RWPE2 (cell line): ENCODE measurements at regions not wholly inside any gene's neighbourhood (a gene's known extent, or its start where the extent isn't known, plus 50 kb on each side); places are given as distances from the start of the nearest gene placed in this dataset.

Experiments
- ATAC-seq: fragments of 200-7000 bp; cut with Tn5 transposase; 3 replicates; pipeline ENCODE4 v1.9.1; 2021; ENCODE audit warnings: low read depth
- DNase-seq: peaks from one replicate; pipeline ENCODE4 v3.0.0-alpha.2; 2020; ENCODE audit warnings: low spot score
- H3K27ac ChIP-seq: fragments of 450-650 bp; 2 replicates; pipeline ENCODE4 v1.5.1; 2017; ENCODE audit warnings: mild to moderate bottlenecking; ENCODE audit not compliant: poor library complexity, severe bottlenecking
- H3K27me3 ChIP-seq: fragments of 250-450 bp; sonication (Bioruptor Pico); 2 replicates; pipeline ENCODE4 v1.5.1; 2021; ENCODE audit warnings: mild to moderate bottlenecking, moderate library complexity; ENCODE audit not compliant: insufficient read depth, poor library complexity, severe bottlenecking
- H3K36me3 ChIP-seq: fragments of 250-450 bp; sonication (Bioruptor Pico); 2 replicates; pipeline ENCODE4 v1.5.1; 2020; ENCODE audit warnings: low read depth, mild to moderate bottlenecking, moderate library complexity
- H3K4me1 ChIP-seq: fragments of 250-450 bp; sonication (Bioruptor Pico); 2 replicates; pipeline ENCODE4 v1.5.1; 2021; ENCODE audit warnings: mild to moderate bottlenecking, moderate library complexity; ENCODE audit not compliant: insufficient read depth, poor library complexity, severe bottlenecking
- H3K4me3 ChIP-seq: fragments of 250-450 bp; sonication (Bioruptor Pico); 2 replicates; pipeline ENCODE4 v1.5.1; 2021; ENCODE audit warnings: mild to moderate bottlenecking, moderate library complexity; ENCODE audit not compliant: severe bottlenecking
- H3K9me3 ChIP-seq: fragments of 250-450 bp; sonication (Bioruptor Pico); 2 replicates; pipeline ENCODE4 v1.5.1; 2021; ENCODE audit warnings: mild to moderate bottlenecking, moderate library complexity; ENCODE audit not compliant: severe bottlenecking
- CTCF ChIP-seq: fragments of 450-650 bp; IDR thresholded peaks from one replicate; pipeline ENCODE4 v1.5.1; 2017; ENCODE audit warnings: mild to moderate bottlenecking, moderate library complexity; ENCODE audit not compliant: poor library complexity, severe bottlenecking

DNA sequence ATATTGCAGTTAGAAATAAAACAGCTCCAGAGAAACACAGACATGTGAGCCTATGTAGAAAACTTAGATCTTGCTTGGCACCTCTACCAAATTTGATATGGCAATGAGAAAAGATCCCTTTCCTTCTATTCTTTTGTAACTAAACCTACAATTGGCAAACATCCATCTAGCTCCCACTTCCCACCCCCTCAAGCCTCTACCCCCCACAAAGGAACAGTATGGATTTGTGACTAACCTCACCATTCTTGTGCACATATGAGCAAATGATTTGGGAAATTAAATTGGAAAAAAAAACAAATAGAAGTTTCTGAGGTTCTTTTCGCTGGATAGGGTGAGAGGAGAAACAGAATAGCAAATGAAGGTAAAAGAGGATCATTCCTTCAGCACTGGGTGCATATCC is 85.8 kb upstream of the TIAM2 start:
- no peaks in the 10 kb centered on the region for H3K9me3 ChIP-seq
- no peak for ATAC-seq
- no peak for DNase-seq
- no peaks in the 10 kb centered on the region for H3K36me3 ChIP-seq
- H3K27ac ChIP-seq, result no peak overlapping the region
- TF ChIP-seq CTCF, result no peak
- no peaks in the 10 kb centered on the region for H3K4me1 ChIP-seq
- no peak overlapping the region for H3K4me3 ChIP-seq
- no peaks in the 10 kb centered on the region for H3K27me3 ChIP-seq

- H3K27ac ChIP-seq, result no peak overlapping the region
- TF ChIP-seq CTCF, result no peak
Observed at GRCh38 chr6:154909821-154910220, 85.3 kb upstream of the TIAM2 start.

DNA sequence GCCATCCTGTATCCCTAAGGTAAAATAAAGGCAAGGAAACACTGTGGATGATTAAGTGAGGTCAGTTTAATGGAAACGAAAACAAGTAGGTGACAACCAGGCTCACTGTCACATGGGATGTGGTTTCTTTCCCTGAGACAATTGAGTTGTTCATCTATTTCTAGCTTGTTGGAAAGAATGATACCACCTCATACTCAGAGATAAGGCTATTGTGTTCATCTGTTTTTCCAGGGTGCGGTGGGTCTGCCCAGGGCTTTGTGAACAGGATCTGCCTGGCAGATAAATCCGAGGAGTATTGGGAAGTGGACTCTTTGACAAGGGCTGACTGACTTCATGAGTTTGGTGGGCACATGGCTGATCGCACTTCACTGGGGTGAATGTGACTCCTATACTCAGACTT is 80.8 kb upstream of the TIAM2 start:
- DNase-seq, result no peak
- Histone ChIP-seq H3K27ac (no peak overlapping the region), H3K36me3 (no peaks in the 10 kb centered on the region), H3K4me3 (no peak overlapping the region), H3K27me3 (no peaks in the 10 kb centered on the region), H3K9me3 (no peaks in the 10 kb centered on the region), H3K4me1 (no peaks in the 10 kb centered on the region)
- ATAC-seq, result no peak
- no peak for TF ChIP-seq CTCF

More at GRCh38 chr6:154909821-154910220, 85.3 kb upstream of the TIAM2 start:
- no peaks in the 10 kb centered on the region for H3K36me3 ChIP-seq
- no peaks in the 10 kb centered on the region for H3K4me1 ChIP-seq
- no peak overlapping the region for H3K4me3 ChIP-seq
- DNase-seq (no peak), ATAC-seq (no peak)
- H3K9me3 ChIP-seq, result no peaks in the 10 kb centered on the region
- H3K27me3 ChIP-seq, result no peaks in the 10 kb centered on the region

- TF ChIP-seq CTCF, result no peak
- H3K4me3 ChIP-seq, result no peak overlapping the region
- H3K27me3 ChIP-seq, result no peaks in the 10 kb centered on the region
- ATAC-seq (no peak), DNase-seq (no peak)
- no peaks in the 10 kb centered on the region for H3K9me3 ChIP-seq
- H3K36me3 ChIP-seq, result no peaks in the 10 kb centered on the region
- H3K27ac ChIP-seq, result no peak overlapping the region
- no peaks in the 10 kb centered on the region for H3K4me1 ChIP-seq
Observed at GRCh38 chr6:154916857-154917256, 78.3 kb upstream of the TIAM2 start.

- H3K9me3 ChIP-seq, result no peaks in the 10 kb centered on the region
- ATAC-seq, result no peak
- no peak for DNase-seq
- H3K4me3 ChIP-seq, result no peak overlapping the region
- H3K36me3 ChIP-seq, result no peaks in the 10 kb centered on the region
- H3K4me1 ChIP-seq, result no peaks in the 10 kb centered on the region
- no peaks in the 10 kb centered on the region for H3K27me3 ChIP-seq
- TF ChIP-seq CTCF, result no peak
- H3K27ac ChIP-seq, result no peak overlapping the region
Observed at GRCh38 chr6:154917941-154918340, 77.2 kb upstream of the TIAM2 start.
